PC-9 (cell line): ENCODE measurements at regions not wholly inside any gene's neighbourhood (a gene's known extent, or its start where the extent isn't known, plus 50 kb on each side); places are given as distances from the start of the nearest gene placed in this dataset.

Experiments
- BruUV-seq: library from RNA; stranded (reverse); fragments of 400-500 nt; replicated peaks from 2 replicates; lab custom pipeline; 2021; lab: Mats Ljungman, UMichigan
- CTCF ChIA-PET: fragments of 300-600 bp; sonication (Branson Sonifier 250); formaldehyde crosslinking; loops from one replicate; lab custom pipeline; 2022; ENCODE audit warnings: antibody characterized with exemption; lab: Charles Lee
- POLR2A ChIA-PET: fragments of 300-600 bp; sonication (Branson Sonifier 250); formaldehyde crosslinking; loops from one replicate; lab custom pipeline; 2022; ENCODE audit warnings: antibody characterized with exemption; ENCODE audit not compliant: unreplicated experiment; lab: Charles Lee
- DNase-seq, 2 experiments: peaks; one replicate each; pipeline versions ENCODE4 v3.0.0 to v3.0.0-alpha.2; 2015 to 2022; ENCODE audit warnings: mixed read lengths in 1 of 2
- H2AFZ ChIP-seq: fragments of 200-600 bp; sonication (generic); 2 replicates; pipeline ENCODE4 v1.8.1; 2017; ENCODE audit warnings: antibody characterized with exemption
- H3F3A ChIP-seq: fragments of 200-600 bp; sonication (generic); 2 replicates; pipeline ENCODE4 v1.8.1; 2017; ENCODE audit warnings: antibody characterized with exemption, mild to moderate bottlenecking, low read depth; ENCODE audit not compliant: insufficient read depth
- H3K27ac ChIP-seq: fragments of 200-600 bp; sonication (generic); 2 replicates; pipeline ENCODE4 v1.6.1; 2016; ENCODE audit warnings: mixed run types
- H3K27me3 ChIP-seq: fragments of 200-600 bp; sonication (generic); 2 replicates; pipeline ENCODE4 v1.6.1; 2016; ENCODE audit warnings: low read depth, mixed run types; ENCODE audit not compliant: insufficient read depth
- H3K36me3 ChIP-seq: fragments of 200-600 bp; sonication (generic); 2 replicates; pipeline ENCODE4 v1.6.1; 2016; ENCODE audit warnings: low read depth, mixed run types
- H3K4me1 ChIP-seq: fragments of 200-600 bp; sonication (generic); replicated peaks from 2 replicates; pipeline ENCODE4 v1.6.1; 2016; ENCODE audit warnings: mixed run types; ENCODE audit not compliant: insufficient read depth
- H3K4me2 ChIP-seq: fragments of 200-600 bp; sonication (generic); 2 replicates; pipeline ENCODE4 v1.6.1; 2017; ENCODE audit warnings: mixed run types
- H3K4me3 ChIP-seq: fragments of 200-600 bp; sonication (generic); 2 replicates; pipeline ENCODE4 v1.6.1; 2016; ENCODE audit warnings: mixed run types
- H3K79me2 ChIP-seq: fragments of 200-600 bp; sonication (generic); 2 replicates; pipeline ENCODE4 v1.6.1; 2017; ENCODE audit warnings: low read depth, mixed run types
- H3K9me2 ChIP-seq: fragments of 200-600 bp; sonication (generic); 2 replicates; pipeline ENCODE4 v1.8.1; 2017; ENCODE audit warnings: mild to moderate bottlenecking; ENCODE audit not compliant: insufficient read depth
- H3K9me3 ChIP-seq: fragments of 200-600 bp; sonication (generic); 2 replicates; pipeline ENCODE4 v1.8.1; 2016; ENCODE audit warnings: low read depth; ENCODE audit not compliant: insufficient read depth
- H4K20me1 ChIP-seq: fragments of 200-600 bp; sonication (generic); 2 replicates; pipeline ENCODE4 v1.8.1; 2017; ENCODE audit not compliant: insufficient read depth
- EZH2 ChIP-seq: fragments of 200-600 bp; sonication (generic); IDR thresholded peaks from 2 replicates; pipeline ENCODE4 v1.8.0; 2017; ENCODE audit warnings: antibody characterized with exemption, low read depth
- intact Hi-C: fragments of 100-400 bp; cut with micrococcal nuclease; formaldehyde crosslinking; loops from one replicate; pipeline ENCODE4 v1.10.0; 2022; ENCODE audit not compliant: unreplicated experiment
- TF ChIP-seq, protein P1 (sequence below): fragments of 200-600 bp; sonication (generic); conservative IDR thresholded peaks from 2 replicates; pipeline ENCODE4 v1.6.1; 2017; ENCODE audit warnings: mixed run types, antibody characterized with exemption, mild to moderate bottlenecking, moderate library complexity

DNA sequence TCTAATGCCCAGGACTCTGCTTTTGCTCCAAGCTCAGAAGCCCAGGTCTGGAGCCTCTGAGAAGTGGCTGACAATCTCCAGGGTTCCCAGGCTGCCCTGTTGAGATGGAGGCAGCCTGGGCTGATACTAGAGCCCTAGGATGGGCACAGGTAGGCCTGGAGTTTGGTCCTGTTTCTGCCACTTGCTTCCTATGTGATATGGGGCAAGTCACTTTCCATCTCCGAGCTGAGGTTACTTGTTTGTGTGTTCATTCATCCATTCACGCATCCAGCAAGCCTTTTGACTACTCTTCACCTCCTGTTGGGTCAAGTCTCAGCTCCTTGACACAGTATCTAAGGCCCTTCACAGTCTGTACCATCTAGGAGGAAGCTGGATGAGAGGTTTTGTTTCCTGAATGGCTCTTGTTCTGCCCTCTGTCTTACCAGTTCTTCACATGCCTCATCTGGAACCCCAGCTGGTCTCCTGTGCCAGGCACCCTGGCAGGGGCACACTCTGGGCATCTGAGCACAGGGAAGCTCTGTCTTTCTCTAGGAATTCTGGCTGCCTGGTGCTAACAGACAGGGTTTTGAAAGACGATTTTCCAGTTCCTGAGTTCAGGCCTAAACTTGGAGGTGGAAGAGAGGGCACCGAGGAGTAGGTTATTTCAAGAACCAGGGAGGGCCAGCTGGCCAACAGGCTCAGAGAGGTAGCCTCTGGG is 53.2 kb upstream of the AMPD3 start:
- TF ChIP-seq, protein P1, sequence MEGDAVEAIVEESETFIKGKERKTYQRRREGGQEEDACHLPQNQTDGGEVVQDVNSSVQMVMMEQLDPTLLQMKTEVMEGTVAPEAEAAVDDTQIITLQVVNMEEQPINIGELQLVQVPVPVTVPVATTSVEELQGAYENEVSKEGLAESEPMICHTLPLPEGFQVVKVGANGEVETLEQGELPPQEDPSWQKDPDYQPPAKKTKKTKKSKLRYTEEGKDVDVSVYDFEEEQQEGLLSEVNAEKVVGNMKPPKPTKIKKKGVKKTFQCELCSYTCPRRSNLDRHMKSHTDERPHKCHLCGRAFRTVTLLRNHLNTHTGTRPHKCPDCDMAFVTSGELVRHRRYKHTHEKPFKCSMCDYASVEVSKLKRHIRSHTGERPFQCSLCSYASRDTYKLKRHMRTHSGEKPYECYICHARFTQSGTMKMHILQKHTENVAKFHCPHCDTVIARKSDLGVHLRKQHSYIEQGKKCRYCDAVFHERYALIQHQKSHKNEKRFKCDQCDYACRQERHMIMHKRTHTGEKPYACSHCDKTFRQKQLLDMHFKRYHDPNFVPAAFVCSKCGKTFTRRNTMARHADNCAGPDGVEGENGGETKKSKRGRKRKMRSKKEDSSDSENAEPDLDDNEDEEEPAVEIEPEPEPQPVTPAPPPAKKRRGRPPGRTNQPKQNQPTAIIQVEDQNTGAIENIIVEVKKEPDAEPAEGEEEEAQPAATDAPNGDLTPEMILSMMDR = no peak
- no peak for TF ChIP-seq EZH2
- DNase-seq = no peak
- intact Hi-C loops = no loop called here
- H3K4me3 ChIP-seq = no peak overlapping the region
- H3K9me2 ChIP-seq = no peaks in the 10 kb centered on the region
- H3K27ac ChIP-seq = no peak overlapping the region
- H3K79me2 ChIP-seq = no peaks in the 10 kb centered on the region
- no peak overlapping the region for H2AFZ ChIP-seq
- H3K36me3 ChIP-seq = no peaks in the 10 kb centered on the region
- no peaks in the 10 kb centered on the region for H3K27me3 ChIP-seq
- no peak overlapping the region for H3K4me2 ChIP-seq
- peaks cover 3% of the 10 kb centered on the region; the same call in 1 of the 2 replicates for H3F3A ChIP-seq
- ChIA-PET POLR2A (no interaction called here), CTCF (interaction anchor here (0.9 kb wide), 1 partner anchor 163 kb away, joined by 3 read pairs; no protein-coding TSS in a partner anchor)
- H3K4me1 ChIP-seq = peaks cover 8% of the 10 kb centered on the region
- no peaks in the 10 kb centered on the region for H4K20me1 ChIP-seq
- H3K9me3 ChIP-seq = no peaks in the 10 kb centered on the region
- BruUV-seq = no TSS peak
